ENCODE measurements at regions not wholly inside any gene's neighbourhood (a gene's known extent, or its start where the extent isn't known, plus 50 kb on each side); places are given as distances from the start of the nearest gene placed in this dataset.

DNA sequence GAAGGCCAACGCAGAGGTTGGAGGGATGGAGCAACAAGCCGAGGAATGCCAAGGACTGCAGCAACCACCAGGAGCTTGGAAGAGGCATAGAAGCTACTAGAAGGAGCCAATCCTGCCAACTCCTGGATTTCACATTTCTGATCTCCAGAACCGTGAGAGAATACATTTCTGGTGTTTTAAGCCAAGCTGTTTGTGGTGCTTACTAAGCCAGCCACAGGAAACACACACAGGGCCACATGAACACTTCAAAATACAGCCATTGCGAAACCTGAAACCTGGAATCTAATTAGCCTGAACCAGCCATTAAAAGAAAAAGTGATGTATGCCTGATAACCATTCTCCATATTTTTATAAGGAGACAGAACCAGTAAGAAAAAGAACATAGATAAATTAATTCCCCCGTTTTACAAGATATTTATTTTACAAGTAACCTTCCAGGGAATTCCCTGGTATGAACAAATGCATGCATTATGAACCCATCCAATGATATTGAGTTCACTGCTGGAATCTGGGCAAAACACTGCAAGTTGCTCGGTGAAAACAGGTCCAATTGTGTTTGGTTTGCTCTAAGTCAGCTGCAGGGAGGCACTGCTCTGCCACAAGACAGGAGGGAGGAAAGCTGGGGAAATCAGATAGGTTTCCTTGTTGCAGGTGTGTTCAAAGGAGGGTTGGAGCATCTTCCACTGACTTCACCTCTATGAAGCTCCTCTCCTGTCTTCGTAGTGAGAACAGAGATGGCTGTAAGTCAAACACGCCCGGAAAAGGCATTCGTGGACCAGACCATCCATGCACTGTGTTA, 70.2 kb downstream of the ETS2 start:
- DNase-seq (ENCODE audit: low read depth), result no peak
- TF ChIP-seq CTCF (conservative IDR thresholded peaks at IDR 0.05; ENCODE audit: low read depth, low read length), result no peak
- no peak overlapping the region for H3K4me3 ChIP-seq (ENCODE audit: low read length)

Measured in retinal pigment epithelial cell (primary cell).